Vagina (tissue), 2 donors: ENCODE measurements at regions not wholly inside any gene's neighbourhood (a gene's known extent, or its start where the extent isn't known, plus 50 kb on each side); places are given as distances from the start of the nearest gene placed in this dataset.

ENCODE experiments used
- DNase-seq, 2 donors: peaks; one replicate each; pipeline ENCODE4 v3.0.0-alpha.2; 2017; ENCODE audit errors: extremely low spot score in 2 of 2
- H3K27ac ChIP-seq: fragments of 200-600 bp; sonication (generic); one replicate; pipeline ENCODE4 v1.5.1; 2019
- H3K27me3 ChIP-seq: fragments of 200-600 bp; sonication (generic); one replicate; pipeline ENCODE4 v1.5.1; 2019
- H3K36me3 ChIP-seq, 2 donors: fragments of 200-600 bp; sonication (generic); one replicate each; pipeline ENCODE4 v1.5.1; 2017 to 2019
- H3K4me1 ChIP-seq: fragments of 200-600 bp; sonication (generic); one replicate; pipeline ENCODE4 v1.5.1; 2019
- H3K4me3 ChIP-seq, 2 donors: fragments of 200-600 bp; sonication (generic); 1 replicate in 1 of 2; 2 replicates in 1 of 2; pipeline ENCODE4 v1.5.1; 2016 to 2019
- H3K9me3 ChIP-seq: fragments of 200-600 bp; sonication (generic); one replicate; pipeline ENCODE4 v1.5.1; 2019
- CTCF ChIP-seq, 3 experiments: fragments of 450-650 bp in 2 of 3; fragments of 200-600 bp in 1 of 3; sonication (generic) in 1 of 3; IDR thresholded peaks; one replicate each; pipeline ENCODE4 v1.5.1; 2017 to 2019; ENCODE audit warnings: antibody characterized with exemption in 3 of 3, mild to moderate bottlenecking in 2 of 3, moderate library complexity in 2 of 3
- POLR2A ChIP-seq, 2 donors: fragments of 450-650 bp; IDR thresholded peaks; one replicate each; pipeline ENCODE4 v1.6.1; 2017; ENCODE audit warnings: antibody characterized with exemption in 2 of 2, mild to moderate bottlenecking in 2 of 2, moderate library complexity in 2 of 2
- POLR2AphosphoS5 ChIP-seq, 2 donors: sonication (generic); formaldehyde crosslinking; IDR thresholded peaks; one replicate each; pipeline ENCODE4 v1.9.0; 2017; ENCODE audit warnings: antibody characterized with exemption in 2 of 2, mild to moderate bottlenecking in 2 of 2, low read depth in 1 of 2; ENCODE audit not compliant: insufficient read depth in 1 of 2
- intact Hi-C: fragments of 100-400 bp; cut with DNase I; formaldehyde crosslinking; loops from one replicate; pipeline ENCODE4 v1.15.1; 2023

- Histone ChIP-seq H3K9me3 (no peaks in the 10 kb centered on the region), H3K36me3 (no peaks in the 10 kb centered on the region), H3K27me3 (no peaks in the 10 kb centered on the region), H3K27ac (no peak overlapping the region), H3K4me3 (no peak overlapping the region), H3K4me1 (peaks cover 48% of the 10 kb centered on the region)
- TF ChIP-seq POLR2AphosphoS5 (IDR thresholded peaks at IDR 0.05; ENCODE audit: insufficient read depth in 1 of 2, low read depth in 1 of 2) (no peak), POLR2A (IDR thresholded peaks at IDR 0.05) (no peak), CTCF (IDR thresholded peaks at IDR 0.05) (no peak)
- intact Hi-C loops, result no loop called here
- no peak for DNase-seq
These were observed 151.2 kb upstream of the RAI14 start for GRCh38 chr5:34504967-34505366.

GRCh38 chr5:34505731-34506130 is 150.4 kb upstream of the RAI14 start:
- H3K4me1 ChIP-seq, result peaks cover 47% of the 10 kb centered on the region
- no peaks in the 10 kb centered on the region for H3K36me3 ChIP-seq
- no peak for DNase-seq
- intact Hi-C loops, result no loop called here
- no peak overlapping the region for H3K27ac ChIP-seq
- H3K4me3 ChIP-seq, result no peak overlapping the region
- H3K9me3 ChIP-seq, result no peaks in the 10 kb centered on the region
- no peak for TF ChIP-seq POLR2AphosphoS5 (IDR thresholded peaks at IDR 0.05; ENCODE audit: insufficient read depth in 1 of 2, low read depth in 1 of 2)
- TF ChIP-seq POLR2A (IDR thresholded peaks at IDR 0.05), result no peak
- no peak for TF ChIP-seq CTCF (IDR thresholded peaks at IDR 0.05)
- H3K27me3 ChIP-seq, result no peaks in the 10 kb centered on the region

DNA sequence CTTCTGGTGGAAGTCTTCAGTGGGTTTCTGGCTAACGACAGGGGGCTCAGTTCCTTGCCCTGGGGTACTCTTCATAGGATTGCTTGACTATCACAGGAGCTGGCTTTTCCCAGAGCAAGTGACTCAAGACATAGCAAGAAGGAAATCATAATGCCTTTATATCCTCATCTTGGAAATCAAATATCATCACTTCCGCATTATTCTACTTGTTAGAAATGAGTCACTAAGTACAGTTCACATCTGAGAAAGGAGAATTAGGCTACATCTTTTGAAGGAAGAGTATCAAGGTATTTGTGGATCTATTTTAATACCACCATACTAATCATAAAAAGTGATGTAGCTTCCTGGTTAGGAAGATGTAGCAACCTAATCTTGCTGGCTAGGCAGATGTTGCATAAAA is 148.2 kb upstream of the RAI14 start:
- Histone ChIP-seq H3K27ac (no peak overlapping the region), H3K36me3 (no peaks in the 10 kb centered on the region), H3K4me1 (peaks cover 44% of the 10 kb centered on the region), H3K4me3 (no peak overlapping the region), H3K27me3 (no peaks in the 10 kb centered on the region), H3K9me3 (no peaks in the 10 kb centered on the region)
- TF ChIP-seq CTCF (IDR thresholded peaks at IDR 0.05) (no peak), POLR2AphosphoS5 (IDR thresholded peaks at IDR 0.05; ENCODE audit: insufficient read depth in 1 of 2, low read depth in 1 of 2) (no peak), POLR2A (IDR thresholded peaks at IDR 0.05) (no peak)
- peak in 1 of 2 donors; percentile 22 for DNase-seq
- intact Hi-C loops, result no loop called here

DNA sequence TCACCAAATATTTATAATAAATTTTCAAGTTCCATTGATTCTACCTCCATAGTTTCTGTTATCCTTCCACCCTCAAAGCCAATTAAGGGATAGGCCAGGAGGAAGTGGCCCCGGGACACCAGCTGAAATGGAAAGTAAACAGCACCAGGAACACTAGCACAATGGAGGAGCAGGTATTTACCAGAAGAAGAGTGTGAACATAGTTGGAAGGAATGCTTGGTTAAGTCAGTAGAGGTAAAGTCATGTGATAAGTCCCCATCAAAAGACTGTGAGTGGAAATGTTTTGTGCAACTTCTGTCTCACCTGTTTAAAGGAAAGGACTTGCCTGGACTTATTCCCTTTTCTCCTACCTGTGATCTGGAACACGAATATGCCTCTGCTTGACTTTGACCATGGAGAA is 146.7 kb upstream of the RAI14 start:
- no peak overlapping the region for H3K4me3 ChIP-seq
- H3K4me1 ChIP-seq, result peaks cover 30% of the 10 kb centered on the region
- no peak for DNase-seq
- intact Hi-C loops, result no loop called here
- H3K27me3 ChIP-seq, result no peaks in the 10 kb centered on the region
- TF ChIP-seq POLR2AphosphoS5 (IDR thresholded peaks at IDR 0.05; ENCODE audit: insufficient read depth in 1 of 2, low read depth in 1 of 2) (peak in 1 of 2 donors; percentile 36), POLR2A (IDR thresholded peaks at IDR 0.05) (no peak), CTCF (IDR thresholded peaks at IDR 0.05) (no peak)
- no peaks in the 10 kb centered on the region for H3K9me3 ChIP-seq
- no peaks in the 10 kb centered on the region for H3K36me3 ChIP-seq
- H3K27ac ChIP-seq, result peak overlapping the region; percentile 5

GRCh38 chr5:34510002-34510401 is 146.1 kb upstream of the RAI14 start:
- peaks cover 27% of the 10 kb centered on the region for H3K4me1 ChIP-seq
- H3K27me3 ChIP-seq, result no peaks in the 10 kb centered on the region
- H3K9me3 ChIP-seq, result no peaks in the 10 kb centered on the region
- no peak for DNase-seq
- H3K4me3 ChIP-seq, result no peak overlapping the region
- peak overlapping the region; percentile 5 for H3K27ac ChIP-seq
- no peak for TF ChIP-seq CTCF (IDR thresholded peaks at IDR 0.05)
- intact Hi-C loops, result no loop called here
- no peaks in the 10 kb centered on the region for H3K36me3 ChIP-seq
